HL-60/S4 treated with phorbol 12-myristate 13-acetate at 8.2 ng/mL for 4 days and 3 days (cell line): ENCODE measurements at regions not wholly inside any gene's neighbourhood (a gene's known extent, or its start where the extent isn't known, plus 50 kb on each side); places are given as distances from the start of the nearest gene placed in this dataset.
"Not testable (repeated sequence)": the region's sequence is repeated elsewhere in the genome, so short reads cannot be mapped to it uniquely, and the experiment has no call there.

ENCODE experiments used
- in situ Hi-C: fragments of 300-500 bp; cut with MboI; formaldehyde crosslinking; loops from 2 replicates; pipeline ENCODE4 v1.15.0; 2022; ENCODE audit warnings: low sequenced_read_pairs

- in situ Hi-C loops = no loop called here
These were observed 452.9 kb downstream of the TMEM135 start for GRCh38 chr11:87490671-87491070.

- in situ Hi-C loops = no loop called here
These were observed 446.8 kb downstream of the TMEM135 start for GRCh38 chr11:87484566-87484965.

- in situ Hi-C loops = no loop called here
These were observed 439.6 kb downstream of the TMEM135 start for GRCh38 chr11:87477321-87477720.

GRCh38 chr11:87473174-87473573 is 435.4 kb downstream of the TMEM135 start:
- in situ Hi-C loops = no loop called here

- in situ Hi-C loops = no loop called here
These were observed 428.5 kb downstream of the TMEM135 start for GRCh38 chr11:87466223-87466622.

GRCh38 chr11:87465716-87466115 is 428.0 kb downstream of the TMEM135 start:
- in situ Hi-C loops = no loop called here

GRCh38 chr11:87463486-87464102 is 425.9 kb downstream of the TMEM135 start:
- in situ Hi-C loops = no loop called here

GRCh38 chr11:87462171-87462570 is 424.4 kb downstream of the TMEM135 start:
- in situ Hi-C loops = no loop called here

- in situ Hi-C loops = no loop called here
These were observed 423.3 kb downstream of the TMEM135 start for GRCh38 chr11:87460842-87461637.

- in situ Hi-C loops = no loop called here
These were observed 422.5 kb downstream of the TMEM135 start for GRCh38 chr11:87460279-87460678.

- in situ Hi-C loops = no loop called here
These were observed 421.6 kb downstream of the TMEM135 start for GRCh38 chr11:87459351-87459750.

GRCh38 chr11:87456499-87456898 is 418.8 kb downstream of the TMEM135 start:
- in situ Hi-C loops = no loop called here

GRCh38 chr11:87455180-87455579 is 417.4 kb downstream of the TMEM135 start:
- in situ Hi-C loops = no loop called here

- in situ Hi-C loops = no loop called here
These were observed 416.5 kb downstream of the TMEM135 start for GRCh38 chr11:87454241-87454640.

GRCh38 chr11:87453531-87454089 is 415.9 kb downstream of the TMEM135 start:
- in situ Hi-C loops = no loop called here

- in situ Hi-C loops = not testable (repeated sequence)
These were observed 414.3 kb downstream of the TMEM135 start for GRCh38 chr11:87452025-87452424.

- in situ Hi-C loops = no loop called here
These were observed 413.7 kb downstream of the TMEM135 start for GRCh38 chr11:87451395-87451794.

GRCh38 chr11:87447606-87448005 is 409.9 kb downstream of the TMEM135 start:
- in situ Hi-C loops = no loop called here

- in situ Hi-C loops = no loop called here
These were observed 407.3 kb downstream of the TMEM135 start for GRCh38 chr11:87444993-87445392.

GRCh38 chr11:87443707-87444106 is 406.0 kb downstream of the TMEM135 start:
- in situ Hi-C loops = no loop called here

- in situ Hi-C loops = no loop called here
These were observed 402.5 kb downstream of the TMEM135 start for GRCh38 chr11:87440076-87440770.

- in situ Hi-C loops = no loop called here
These were observed 400.7 kb downstream of the TMEM135 start for GRCh38 chr11:87438416-87438815.
